ENCODE measurements at regions not wholly inside any gene's neighbourhood (a gene's known extent, or its start where the extent isn't known, plus 50 kb on each side); places are given as distances from the start of the nearest gene placed in this dataset.

DNA sequence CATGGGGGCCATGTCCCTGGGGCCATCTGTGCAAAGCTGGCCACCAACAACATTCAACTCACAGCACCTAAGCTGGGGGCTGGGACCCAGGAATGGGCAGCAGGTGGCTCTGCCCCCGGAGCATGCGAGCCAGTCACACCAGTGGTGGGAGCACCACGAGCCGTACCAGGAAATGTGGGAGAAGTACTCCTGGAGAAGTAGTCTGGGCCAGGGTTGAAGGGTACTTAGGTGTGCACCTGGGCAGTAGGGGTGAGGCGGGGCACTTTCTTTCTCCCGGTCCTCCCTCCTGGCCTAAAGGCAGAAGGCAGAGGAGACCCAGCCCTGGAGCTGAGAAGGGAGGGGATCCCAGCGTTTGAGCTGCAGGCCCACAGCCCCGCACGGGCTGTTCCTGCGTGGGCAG is 94.2 kb downstream of the PLXNA1 start:
- H3K36me3 ChIP-seq (replicated peaks in 1 of 2; ENCODE audit: control insufficient read depth in 1 of 2, insufficient read depth in 2 of 2, low read length in 2 of 2), result no peaks in the 10 kb centered on the region
- TF ChIP-seq CTCF (IDR thresholded peaks at IDR 0.05), result no peak
- no peak overlapping the region for H3K9ac ChIP-seq (ENCODE audit: insufficient read depth, low read length, poor library complexity, severe bottlenecking)
- 90% methylated on average over 2 of the region's 10 CpGs for WGBS (ENCODE audit: insufficient coverage)
- no peaks in the 10 kb centered on the region for H3K27me3 ChIP-seq (ENCODE audit: control insufficient read depth in 2 of 2, insufficient read depth in 2 of 2, low read length in 2 of 2)
- no peak overlapping the region for H3K4me2 ChIP-seq (replicated peaks; ENCODE audit: extremely low read depth, low read length, poor library complexity, severe bottlenecking)
- H3K36me3 Mint-ChIP-seq, result no peaks in the 10 kb centered on the region
- no peaks in the 10 kb centered on the region for H4K20me1 ChIP-seq (ENCODE audit: insufficient read depth, low read length)
- peaks cover 0 to 6% (median 2%) of the 10 kb centered on the region in 7 donors for H3K9me3 Mint-ChIP-seq
- no peak overlapping the region for H3K4me3 Mint-ChIP-seq
- DNase-seq, result no peak
- no peaks in the 10 kb centered on the region for H3K9me3 ChIP-seq (replicated peaks in 1 of 2; ENCODE audit: control insufficient read depth in 1 of 2, insufficient read depth in 1 of 2, low read length in 2 of 2)
- intact Hi-C loops (cut with micrococcal nuclease), result no loop called here
- H3K27ac Mint-ChIP-seq, result no peak overlapping the region
- no peak overlapping the region for H2AFZ ChIP-seq (ENCODE audit: insufficient read depth, low read depth, low read length, poor library complexity, severe bottlenecking)
- H3K27me3 Mint-ChIP-seq (ENCODE audit: low read depth in 3 of 3), result peaks cover 2 to 6% (median 5%) of the 10 kb centered on the region in 3 donors
- no peaks in the 10 kb centered on the region for H3K4me1 Mint-ChIP-seq
- H3K4me1 ChIP-seq (ENCODE audit: control insufficient read depth in 1 of 2, insufficient read depth in 2 of 2, low read length in 2 of 2), result no peaks in the 10 kb centered on the region
- no peak overlapping the region for H3K4me3 ChIP-seq (replicated peaks in 1 of 3; ENCODE audit: low read depth in 2 of 3, low read length in 3 of 3)
- no peaks in the 10 kb centered on the region for H3K79me2 ChIP-seq (ENCODE audit: insufficient read depth, low read length)
- no peak overlapping the region for H3K27ac ChIP-seq (ENCODE audit: low read depth in 1 of 2, low read length in 2 of 2)

- Histone ChIP-seq H3K27me3 (ENCODE audit: control insufficient read depth in 2 of 2, insufficient read depth in 2 of 2, low read length in 2 of 2) (no peaks in the 10 kb centered on the region), H3K27ac (ENCODE audit: low read depth in 1 of 2, low read length in 2 of 2) (no peak overlapping the region), H4K20me1 (ENCODE audit: insufficient read depth, low read length) (no peaks in the 10 kb centered on the region), H3K79me2 (ENCODE audit: insufficient read depth, low read length) (no peaks in the 10 kb centered on the region), H3K9ac (ENCODE audit: insufficient read depth, low read length, poor library complexity, severe bottlenecking) (no peak overlapping the region), H3K4me3 (replicated peaks in 1 of 3; ENCODE audit: low read depth in 2 of 3, low read length in 3 of 3) (no peak overlapping the region), H3K4me1 (ENCODE audit: control insufficient read depth in 1 of 2, insufficient read depth in 2 of 2, low read length in 2 of 2) (no peaks in the 10 kb centered on the region), H3K9me3 (replicated peaks in 1 of 2; ENCODE audit: control insufficient read depth in 1 of 2, insufficient read depth in 1 of 2, low read length in 2 of 2) (no peaks in the 10 kb centered on the region), H2AFZ (ENCODE audit: insufficient read depth, low read depth, low read length, poor library complexity, severe bottlenecking) (no peak overlapping the region), H3K4me2 (replicated peaks; ENCODE audit: extremely low read depth, low read length, poor library complexity, severe bottlenecking) (no peak overlapping the region), H3K36me3 (replicated peaks in 1 of 2; ENCODE audit: control insufficient read depth in 1 of 2, insufficient read depth in 2 of 2, low read length in 2 of 2) (no peaks in the 10 kb centered on the region)
- Mint-ChIP-seq H3K27me3 (ENCODE audit: low read depth in 3 of 3) (peaks cover 5 to 6% (median 5%) of the 10 kb centered on the region in 3 donors), H3K9me3 (peaks cover 0 to 6% (median 2%) of the 10 kb centered on the region in 7 donors), H3K4me3 (no peak overlapping the region), H3K36me3 (no peaks in the 10 kb centered on the region), H3K4me1 (no peaks in the 10 kb centered on the region), H3K27ac (no peak overlapping the region)
- TF ChIP-seq CTCF (IDR thresholded peaks at IDR 0.05), result no peak
- no peak for DNase-seq
- intact Hi-C loops (cut with micrococcal nuclease), result no loop called here
- WGBS (ENCODE audit: insufficient coverage), result 96% methylated on average over 5 of the region's 10 CpGs
Measured at GRCh38 chr3:127077505-127078064, 94.7 kb downstream of the PLXNA1 start.

Measured in CD14-positive monocyte (primary cell).